ENCODE measurements at regions not wholly inside any gene's neighbourhood (a gene's known extent, or its start where the extent isn't known, plus 50 kb on each side); places are given as distances from the start of the nearest gene placed in this dataset.

DNA sequence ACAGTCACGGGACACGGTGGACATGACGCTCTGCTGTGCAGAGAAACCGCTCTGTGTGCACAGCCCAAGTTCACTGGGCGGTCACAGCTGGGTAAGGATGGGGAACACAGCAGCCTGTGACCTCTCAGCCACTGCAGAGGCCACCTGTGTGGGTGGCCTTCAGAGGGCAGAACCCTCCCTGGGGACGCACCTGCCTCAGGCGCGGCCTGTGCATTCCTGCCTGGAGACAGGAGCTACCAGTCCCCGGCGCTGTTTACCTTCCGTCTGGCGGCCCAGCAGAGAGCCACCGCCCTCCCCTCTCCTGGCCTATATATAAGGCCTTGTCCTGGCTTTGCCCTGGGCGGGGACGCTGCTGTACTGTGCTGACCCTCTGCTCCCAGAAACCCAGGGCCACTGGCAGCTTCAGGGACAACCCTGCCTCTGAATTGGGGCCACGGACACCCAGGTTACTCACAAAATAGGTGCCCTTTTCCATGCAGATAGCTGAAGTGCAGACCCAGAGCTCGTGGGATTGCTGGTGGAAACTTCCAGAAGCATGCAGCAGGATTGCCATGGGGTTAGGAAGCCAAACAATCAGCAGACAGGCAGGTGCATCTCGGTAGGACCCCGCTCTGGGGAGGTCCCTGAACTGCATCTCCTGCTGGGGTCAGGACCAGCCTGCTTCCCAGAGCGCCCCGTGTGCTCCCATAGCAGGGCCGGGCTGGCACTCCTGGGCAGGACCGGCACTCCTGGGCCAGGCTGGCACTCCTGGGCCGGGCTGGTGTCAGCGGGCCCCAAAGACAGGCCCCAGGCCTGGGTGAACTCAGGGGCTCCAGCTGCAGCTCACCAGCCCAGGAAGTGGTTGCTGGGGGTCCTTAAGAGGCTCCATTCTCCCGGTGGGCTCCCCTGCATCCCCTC, 83.6 kb downstream of the SIK1 start:
- TF ChIP-seq POLR2A (IDR thresholded peaks at IDR 0.05): no peak
- TF ChIP-seq, protein P1, sequence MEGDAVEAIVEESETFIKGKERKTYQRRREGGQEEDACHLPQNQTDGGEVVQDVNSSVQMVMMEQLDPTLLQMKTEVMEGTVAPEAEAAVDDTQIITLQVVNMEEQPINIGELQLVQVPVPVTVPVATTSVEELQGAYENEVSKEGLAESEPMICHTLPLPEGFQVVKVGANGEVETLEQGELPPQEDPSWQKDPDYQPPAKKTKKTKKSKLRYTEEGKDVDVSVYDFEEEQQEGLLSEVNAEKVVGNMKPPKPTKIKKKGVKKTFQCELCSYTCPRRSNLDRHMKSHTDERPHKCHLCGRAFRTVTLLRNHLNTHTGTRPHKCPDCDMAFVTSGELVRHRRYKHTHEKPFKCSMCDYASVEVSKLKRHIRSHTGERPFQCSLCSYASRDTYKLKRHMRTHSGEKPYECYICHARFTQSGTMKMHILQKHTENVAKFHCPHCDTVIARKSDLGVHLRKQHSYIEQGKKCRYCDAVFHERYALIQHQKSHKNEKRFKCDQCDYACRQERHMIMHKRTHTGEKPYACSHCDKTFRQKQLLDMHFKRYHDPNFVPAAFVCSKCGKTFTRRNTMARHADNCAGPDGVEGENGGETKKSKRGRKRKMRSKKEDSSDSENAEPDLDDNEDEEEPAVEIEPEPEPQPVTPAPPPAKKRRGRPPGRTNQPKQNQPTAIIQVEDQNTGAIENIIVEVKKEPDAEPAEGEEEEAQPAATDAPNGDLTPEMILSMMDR (IDR thresholded peaks at IDR 0.05): peak in 1 of 4 donors; percentile 4
